Endodermal cell (in vitro differentiated cells): ENCODE measurements at regions not wholly inside any gene's neighbourhood (a gene's known extent, or its start where the extent isn't known, plus 50 kb on each side); places are given as distances from the start of the nearest gene placed in this dataset.
"Not testable (repeated sequence)": the region's sequence is repeated elsewhere in the genome, so short reads cannot be mapped to it uniquely, and the experiment has no call there.

ENCODE experiments used
- DNase-seq: peaks from one replicate; pipeline ENCODE4 v3.0.0-alpha.2; 2017
- H3K27ac ChIP-seq: 2 replicates; pipeline ENCODE4 v1.5.1; 2013; ENCODE audit warnings: mild to moderate bottlenecking, low read depth, low read length, moderate library complexity
- H3K27me3 ChIP-seq: 2 replicates; pipeline ENCODE4 v1.6.1; 2013; ENCODE audit warnings: mild to moderate bottlenecking, low read length, moderate library complexity; ENCODE audit not compliant: insufficient read depth, control insufficient read depth, poor library complexity, severe bottlenecking
- H3K36me3 ChIP-seq: 2 replicates; pipeline ENCODE4 v1.7.0; 2013; ENCODE audit warnings: mild to moderate bottlenecking, low read length, moderate library complexity; ENCODE audit not compliant: control insufficient read depth, insufficient read depth
- H3K4me1 ChIP-seq: one replicate; pipeline ENCODE4 v1.7.0; 2013; ENCODE audit warnings: low read length; ENCODE audit not compliant: control insufficient read depth, insufficient read depth
- H3K4me3 ChIP-seq: 2 replicates; pipeline ENCODE4 v1.5.1; 2013; ENCODE audit warnings: mild to moderate bottlenecking, low read length, moderate library complexity
- H3K9ac ChIP-seq: 2 replicates; pipeline ENCODE4 v1.6.1; 2013; ENCODE audit warnings: mild to moderate bottlenecking, low read length, moderate library complexity; ENCODE audit not compliant: poor library complexity, severe bottlenecking; ENCODE audit errors: extremely low read depth
- H3K9me3 ChIP-seq: 2 replicates; pipeline ENCODE4 v1.6.1; 2013; ENCODE audit warnings: mild to moderate bottlenecking, low read length, moderate library complexity; ENCODE audit not compliant: control insufficient read depth
- H3K27ac Mint-ChIP-seq: 2 replicates; pipeline ENCODE4 v1.8.0; 2020; ENCODE audit warnings: mixed read lengths
- H3K27me3 Mint-ChIP-seq: 2 replicates; pipeline ENCODE4 v1.8.0; 2021; ENCODE audit warnings: mild to moderate bottlenecking, mixed read lengths; ENCODE audit not compliant: insufficient read depth
- H3K36me3 Mint-ChIP-seq: 2 replicates; pipeline ENCODE4 v1.8.0; 2020; ENCODE audit warnings: low read depth, mixed read lengths
- H3K4me1 Mint-ChIP-seq: 2 replicates; pipeline ENCODE4 v1.8.0; 2020; ENCODE audit warnings: mixed read lengths
- H3K4me3 Mint-ChIP-seq: 2 replicates; pipeline ENCODE4 v1.8.0; 2020; ENCODE audit warnings: mild to moderate bottlenecking, moderate library complexity, mixed read lengths
- H3K9me3 Mint-ChIP-seq: 2 replicates; pipeline ENCODE4 v1.8.0; 2020; ENCODE audit warnings: mild to moderate bottlenecking, mixed read lengths
- CTCF ChIP-seq: fragments of 200-600 bp; sonication (generic); conservative IDR thresholded peaks from 2 replicates; pipeline ENCODE4 v1.5.0; 2021; ENCODE audit warnings: antibody characterized with exemption, mild to moderate bottlenecking
- WGBS, 2 experiments: methylation state at CpG; one replicate each; pipeline versions ENCODE4 v1.1.5 to v1.1.7; 2013; ENCODE audit warnings: missing lambda C conversion rate in 2 of 2, mixed read lengths in 1 of 2; ENCODE audit not compliant: insufficient coverage in 1 of 2, insufficient read length in 1 of 2; 5-methylcytosine and 5-hydroxymethylcytosine counted together

GRCh38 chr5:82439750-82440445, 161.7 kb upstream of the RPS23 start:
- H3K4me3 Mint-ChIP-seq, result no peak overlapping the region
- H3K9me3 Mint-ChIP-seq, result peaks cover 18% of the 10 kb centered on the region
- H3K4me1 ChIP-seq, result no peaks in the 10 kb centered on the region

GRCh38 chr5:82437565-82437964, 159.4 kb upstream of the RPS23 start:
- not testable (repeated sequence) for H3K4me3 ChIP-seq, H3K9ac ChIP-seq, H3K27me3 ChIP-seq, H3K4me3 Mint-ChIP-seq, H3K36me3 Mint-ChIP-seq, H3K4me1 ChIP-seq, DNase-seq, H3K36me3 ChIP-seq, H3K27me3 Mint-ChIP-seq, H3K9me3 ChIP-seq, H3K27ac ChIP-seq, H3K4me1 Mint-ChIP-seq, H3K27ac Mint-ChIP-seq
- peaks cover 21% of the 10 kb centered on the region for H3K9me3 Mint-ChIP-seq
- 83% methylated on average over 1 to 2 of the region's 4 CpGs for WGBS, 2 experiments

More at GRCh38 chr5:82439750-82440445, 161.7 kb upstream of the RPS23 start:
- no peak for DNase-seq
- no peak overlapping the region for H3K9ac ChIP-seq
- peaks cover 8% of the 10 kb centered on the region for H3K36me3 Mint-ChIP-seq
- no peaks in the 10 kb centered on the region for H3K4me1 Mint-ChIP-seq
- TF ChIP-seq CTCF, result no peak
- H3K9me3 ChIP-seq, result no peaks in the 10 kb centered on the region
- no peak overlapping the region for H3K4me3 ChIP-seq
- no peaks in the 10 kb centered on the region for H3K36me3 ChIP-seq
- no peak overlapping the region for H3K27ac ChIP-seq
- no peaks in the 10 kb centered on the region for H3K27me3 Mint-ChIP-seq
- WGBS, 2 experiments, result 80 to 85% methylated on average over 4 of the region's 4 CpGs
- H3K27ac Mint-ChIP-seq, result no peak overlapping the region
- H3K27me3 ChIP-seq, result no peaks in the 10 kb centered on the region

GRCh38 chr5:82436291-82436690, 158.1 kb upstream of the RPS23 start:
- peaks cover 8% of the 10 kb centered on the region for H3K36me3 Mint-ChIP-seq
- Histone ChIP-seq H3K4me1 (no peaks in the 10 kb centered on the region), H3K27ac (no peak overlapping the region), H3K9me3 (no peaks in the 10 kb centered on the region), H3K27me3 (no peaks in the 10 kb centered on the region), H3K36me3 (no peaks in the 10 kb centered on the region), H3K4me3 (no peak overlapping the region), H3K9ac (no peak overlapping the region)
- no peaks in the 10 kb centered on the region for H3K27me3 Mint-ChIP-seq
- 96% methylated on average over 1 of the region's 2 CpGs; no CpG with 5 or more reads in 1 of the 2 experiments for WGBS, 2 experiments
- no peak overlapping the region for H3K27ac Mint-ChIP-seq
- no peak overlapping the region for H3K4me3 Mint-ChIP-seq
- no peak for DNase-seq
- peaks cover 21% of the 10 kb centered on the region for H3K9me3 Mint-ChIP-seq
- no peaks in the 10 kb centered on the region for H3K4me1 Mint-ChIP-seq
- no peak for TF ChIP-seq CTCF

DNA sequence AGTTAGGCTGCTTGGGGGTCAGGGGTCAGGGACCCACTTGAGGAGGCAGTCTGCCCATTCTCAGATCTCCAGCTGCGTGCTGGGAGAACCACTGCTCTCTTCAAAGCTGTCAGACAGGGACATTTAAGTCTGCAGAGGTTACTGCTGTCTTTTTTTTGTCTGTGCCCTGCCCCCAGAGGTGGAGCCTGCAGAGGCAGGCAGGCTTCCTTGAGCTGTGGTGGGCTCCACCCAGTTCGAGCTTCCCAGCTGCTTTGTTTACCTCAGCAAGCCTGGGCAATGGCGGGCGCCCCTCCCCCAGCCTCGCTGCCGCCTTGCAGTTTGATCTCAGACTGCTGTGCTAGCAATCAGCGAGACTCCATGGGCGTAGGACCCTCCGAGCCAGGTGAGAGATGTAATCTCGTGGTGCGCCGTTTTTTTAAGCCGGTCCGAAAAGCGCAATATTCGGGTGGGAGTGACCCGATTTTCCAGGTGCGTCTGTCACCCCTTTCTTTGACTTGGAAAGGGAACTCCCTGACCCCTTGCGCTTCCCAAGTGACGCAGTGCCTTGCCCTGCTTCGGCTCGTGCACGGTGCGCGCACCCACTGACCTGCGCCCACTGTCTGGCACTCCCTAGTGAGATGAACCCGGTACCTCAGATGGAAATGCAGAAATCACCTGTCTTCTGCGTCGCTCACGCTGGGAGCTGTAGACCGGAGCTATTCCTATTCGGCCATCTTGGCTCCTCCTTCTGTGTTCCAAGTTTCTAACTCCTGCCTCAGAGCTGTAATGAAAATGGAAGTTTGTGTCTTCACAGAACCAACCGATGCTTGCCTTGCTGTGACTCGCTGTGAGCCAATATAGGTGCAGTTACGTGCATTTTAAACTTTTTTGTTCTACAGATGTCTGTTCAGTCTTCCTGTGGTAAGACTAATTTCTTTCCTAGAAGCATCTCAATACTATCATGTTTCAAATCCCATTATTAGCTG, 156.8 kb upstream of the RPS23 start:
- not testable (repeated sequence) for H3K27me3 Mint-ChIP-seq, H3K9ac ChIP-seq, H3K36me3 ChIP-seq, H3K4me1 ChIP-seq, H3K27ac ChIP-seq, H3K9me3 ChIP-seq, H3K4me3 ChIP-seq, H3K27me3 ChIP-seq, H3K4me1 Mint-ChIP-seq, H3K36me3 Mint-ChIP-seq
- peaks cover 18% of the 10 kb centered on the region for H3K9me3 Mint-ChIP-seq
- peak overlapping the region; percentile 57 for H3K4me3 Mint-ChIP-seq
- WGBS, 2 experiments, result 81 to 87% methylated on average over 5 to 31 of the region's 35 CpGs
- H3K27ac Mint-ChIP-seq, result peak overlapping the region; percentile 93
- DNase-seq, result peak; percentile 50
